A549 (cell line): ENCODE measurements at regions not wholly inside any gene's neighbourhood (a gene's known extent, or its start where the extent isn't known, plus 50 kb on each side); places are given as distances from the start of the nearest gene placed in this dataset.

Experiments
- ATAC-seq, 2 experiments: fragments of 200-7000 bp in 1 of 2; fragments of >200 bp in 1 of 2; cut with Nextera tagmentation in 1 of 2; cut with Tn5 transposase in 1 of 2; 3 replicates each; pipeline versions ENCODE4 v1.8.0 to v1.9.1; 2018 to 2020; ENCODE audit warnings: mild to moderate bottlenecking in 1 of 2, moderate library complexity in 1 of 2
- CTCF ChIA-PET: fragments of 300-600 bp; sonication (Branson Sonifier 250); formaldehyde crosslinking; extraction: SDS; loops from one replicate; lab custom pipeline; 2021; ENCODE audit warnings: antibody characterized with exemption, inconsistent platforms; lab: Yijun Ruan, JAX
- POLR2A ChIA-PET: fragments of 350-600 bp; formaldehyde crosslinking; extraction: SDS; loops from one replicate; lab custom pipeline; 2021; ENCODE audit warnings: antibody characterized with exemption, inconsistent platforms; lab: Yijun Ruan, JAX
- DNase-seq, 2 experiments: peaks; one replicate each; pipeline versions ENCODE4 v3.0.0 to v3.0.0-alpha.2; 2011 to 2016; ENCODE audit warnings: low read depth in 1 of 2, low spot score in 1 of 2
- FAIRE-seq: peaks from 2 replicates; lab custom pipeline; 2011; peaks lifted over from hg19 to GRCh38; lab: Jason Lieb, UNC
- H3K27ac ChIP-seq, 2 experiments: fragments of >200 bp; sonication (Bioruptor Twin); formaldehyde crosslinking; 3 replicates each; pipeline ENCODE4 v1.5.1; 2016 to 2017
- H3K4me1 ChIP-seq: fragments of >200 bp; sonication (Bioruptor Twin); formaldehyde crosslinking; 3 replicates; pipeline ENCODE4 v1.6.1; 2016
- H3K4me2 ChIP-seq: fragments of >200 bp; sonication (Bioruptor Twin); formaldehyde crosslinking; 3 replicates; pipeline ENCODE4 v1.6.1; 2016
- H3K4me3 ChIP-seq: fragments of >200 bp; sonication (Bioruptor Twin); formaldehyde crosslinking; 3 replicates; pipeline ENCODE4 v1.5.1; 2016
- H3K9me3 ChIP-seq: fragments of >200 bp; sonication (Bioruptor Twin); formaldehyde crosslinking; 3 replicates; pipeline ENCODE4 v1.6.1; 2016
- BCL3 ChIP-seq: fragments of >200 bp; sonication (Bioruptor Twin); formaldehyde crosslinking; IDR thresholded peaks from 3 replicates; pipeline ENCODE4 v1.6.1; 2016
- CBX2 ChIP-seq: fragments of 200-600 bp; sonication (generic); IDR thresholded peaks from 2 replicates; pipeline ENCODE4 v1.6.1; 2016; ENCODE audit warnings: low read depth, mild to moderate bottlenecking, borderline replicate concordance
- CEBPB ChIP-seq, 2 experiments: fragments of >200 bp in 1 of 2; sonication (Bioruptor Twin) in 1 of 2; formaldehyde crosslinking in 1 of 2; IDR thresholded peaks; 2 replicates each; pipeline ENCODE4 v1.6.1; 2012 to 2016
- CTCF ChIP-seq: fragments of >200 bp; sonication (Bioruptor Twin); formaldehyde crosslinking; IDR thresholded peaks from 3 replicates; pipeline ENCODE4 v1.5.1; 2016
- E2F6 ChIP-seq: IDR thresholded peaks from 2 replicates; pipeline ENCODE4 v1.6.1; 2012; ENCODE audit warnings: low read depth, borderline replicate concordance
- EHMT2 ChIP-seq: fragments of 200-600 bp; sonication (generic); IDR thresholded peaks from 2 replicates; pipeline ENCODE4 v1.6.1; 2016; ENCODE audit warnings: antibody characterized with exemption, low read depth, mild to moderate bottlenecking, moderate library complexity
- FOSB ChIP-seq: fragments of 250-450 bp; sonication (Bioruptor Pico); IDR thresholded peaks from 2 replicates; pipeline ENCODE4 v1.5.0; 2020; ENCODE audit warnings: mild to moderate bottlenecking, moderate library complexity
- HEYL ChIP-seq: fragments of 250-450 bp; sonication (Bioruptor Pico); IDR thresholded peaks from 2 replicates; pipeline ENCODE4 v1.8.0; 2021; ENCODE audit warnings: mild to moderate bottlenecking, moderate library complexity
- HOXA7 ChIP-seq: fragments of 250-450 bp; sonication (Bioruptor Pico); IDR thresholded peaks from 2 replicates; pipeline ENCODE4 v1.5.0; 2020; ENCODE audit warnings: mild to moderate bottlenecking, moderate library complexity
- HOXB13 ChIP-seq: fragments of 250-450 bp; sonication (Bioruptor Pico); IDR thresholded peaks from 2 replicates; pipeline ENCODE4 v1.5.0; 2020; ENCODE audit warnings: low read depth, mild to moderate bottlenecking, moderate library complexity
- HOXB5 ChIP-seq: fragments of 250-450 bp; sonication (Bioruptor Pico); IDR thresholded peaks from 2 replicates; pipeline ENCODE4 v1.5.0; 2020; ENCODE audit warnings: mild to moderate bottlenecking, moderate library complexity
- JUN ChIP-seq, 2 experiments: fragments of >200 bp; sonication (Bioruptor Twin); formaldehyde crosslinking; IDR thresholded peaks; 2 replicates in 1 of 2; 3 replicates in 1 of 2; pipeline ENCODE4 v1.6.1; 2016 to 2017
- JUNB ChIP-seq: fragments of >200 bp; sonication (Bioruptor Twin); formaldehyde crosslinking; IDR thresholded peaks from 2 replicates; pipeline ENCODE4 v1.6.1; 2016
- MAFK ChIP-seq: fragments of 450-650 bp; IDR thresholded peaks from 2 replicates; pipeline ENCODE4 v1.6.1; 2014; ENCODE audit not compliant: partially characterized antibody
- MAZ ChIP-seq: fragments of 150-350 bp; IDR thresholded peaks from 2 replicates; pipeline ENCODE4 v1.6.1; 2014; ENCODE audit warnings: antibody characterized with exemption, low read depth, low read length, borderline replicate concordance
- MYC ChIP-seq: IDR thresholded peaks from 2 replicates; pipeline ENCODE4 v1.6.1; 2012; ENCODE audit warnings: mild to moderate bottlenecking, inconsistent platforms, low read length, improper control_type of control experiment, borderline replicate concordance
- NPAS2 ChIP-seq: fragments of 250-450 bp; sonication (Bioruptor Pico); IDR thresholded peaks from 2 replicates; pipeline ENCODE4 v1.8.0; 2022; ENCODE audit warnings: mild to moderate bottlenecking, moderate library complexity, borderline replicate concordance
- NR3C1 ChIP-seq: fragments of >200 bp; sonication (Bioruptor Twin); formaldehyde crosslinking; IDR thresholded peaks from 3 replicates; pipeline ENCODE4 v1.6.1; 2017
- PBX3 ChIP-seq: IDR thresholded peaks from 2 replicates; pipeline ENCODE4 v1.6.1; 2012
- RARB ChIP-seq: fragments of 250-450 bp; sonication (Bioruptor Pico); IDR thresholded peaks from 2 replicates; pipeline ENCODE4 v1.8.0; 2021; ENCODE audit warnings: mild to moderate bottlenecking, moderate library complexity
- RCOR1 ChIP-seq: fragments of 150-350 bp; IDR thresholded peaks from 2 replicates; pipeline ENCODE4 v1.6.1; 2014; ENCODE audit warnings: antibody characterized with exemption, low read length, low read depth
- RNF2 ChIP-seq: fragments of 200-600 bp; sonication (generic); IDR thresholded peaks from 2 replicates; pipeline ENCODE4 v1.6.1; 2016; ENCODE audit warnings: low read depth, mild to moderate bottlenecking, antibody characterized with exemption, moderate library complexity, borderline replicate concordance
- SREBF2 ChIP-seq: fragments of 450-650 bp; IDR thresholded peaks from 2 replicates; pipeline ENCODE4 v1.6.1; 2014; ENCODE audit warnings: mild to moderate bottlenecking, moderate library complexity
- TP53 ChIP-seq: fragments of 250-450 bp; sonication (Bioruptor Pico); IDR thresholded peaks from 2 replicates; pipeline ENCODE4 v1.5.0; 2021; ENCODE audit warnings: mild to moderate bottlenecking, moderate library complexity
- ZC3H11A ChIP-seq: fragments of 450-650 bp; IDR thresholded peaks from 2 replicates; pipeline ENCODE4 v1.6.1; 2014; ENCODE audit warnings: antibody characterized with exemption, mild to moderate bottlenecking
- ZFP36 ChIP-seq: fragments of 450-650 bp; IDR thresholded peaks from 2 replicates; pipeline ENCODE4 v1.6.1; 2014; ENCODE audit warnings: borderline replicate concordance; ENCODE audit not compliant: partially characterized antibody
- ZSCAN20 ChIP-seq: fragments of 250-450 bp; sonication (Bioruptor Pico); IDR thresholded peaks from 2 replicates; pipeline ENCODE4 v1.8.0; 2022; ENCODE audit warnings: mild to moderate bottlenecking, moderate library complexity
- WGBS: methylation state at CpG from one replicate; pipeline ENCODE4 v1.1.6; 2017; ENCODE audit errors: missing lambda C conversion rate; 5-methylcytosine and 5-hydroxymethylcytosine counted together

GRCh38 chr10:110396284-110396651 lies 91.5 kb upstream of the SMNDC1 start:
- H3K4me1 ChIP-seq, result peaks cover 87% of the 10 kb centered on the region
- 92% methylated on average over 1 of the region's 1 CpG for WGBS
- no peaks in the 10 kb centered on the region for H3K9me3 ChIP-seq
- H3K27ac ChIP-seq, result peak overlapping the region; percentile 99
- TF ChIP-seq HOXA7 (CRISPR knock-in tag) (peak; percentile 79), MYC (no peak), NR3C1 (no peak), RNF2 (no peak), HEYL (CRISPR knock-in tag) (peak; percentile 44; the same call in 1 of the 2 replicates), JUN (IDR thresholded peaks at IDR 0.05) (no peak), JUNB (no peak), HOXB5 (CRISPR knock-in tag) (no peak; the same call in 1 of the 2 replicates), NPAS2 (CRISPR knock-in tag) (no peak), CBX2 (no peak), RCOR1 (no peak), CEBPB (IDR thresholded peaks at IDR 0.05) (no peak), PBX3 (no peak), ZFP36 (peak; percentile 5), MAZ (no peak), FOSB (CRISPR knock-in tag) (0 out of 2 replicates have a peak, but pooled peaks have one; percentile 56), EHMT2 (no peak), RARB (0 out of 2 replicates have a peak, but pooled peaks have one; percentile 37), SREBF2 (no peak), BCL3 (no peak), CTCF (no peak)
- DNase-seq (no peak), ATAC-seq (no peak), FAIRE-seq (no peak)
- CTCF ChIA-PET, result interaction anchor here (1.0 to 11.0 kb wide), 9 partner anchors 9 to 149 kb away, joined by 3 to 70 read pairs (median 4); no protein-coding TSS in a partner anchor
- POLR2A ChIA-PET, result interaction anchor here (0.8 to 1.0 kb wide), 2 partner anchors 102 to 522 kb away, joined by 3 read pairs; no protein-coding TSS in a partner anchor
- H3K4me3 ChIP-seq, result no peak overlapping the region
- H3K4me2 ChIP-seq, result peak overlapping the region; percentile 61

GRCh38 chr10:110397856-110398255 lies 93.1 kb upstream of the SMNDC1 start:
- H3K4me3 ChIP-seq, result no peak overlapping the region
- H3K4me1 ChIP-seq, result peaks cover 84% of the 10 kb centered on the region
- no peaks in the 10 kb centered on the region for H3K9me3 ChIP-seq
- H3K27ac ChIP-seq, result peak overlapping the region; percentile 99
- 72% methylated on average over 3 of the region's 3 CpGs for WGBS
- CTCF ChIA-PET, result interaction anchor here (0.8 to 11.0 kb wide), 7 partner anchors 11 to 62 kb away, joined by 3 to 70 read pairs (median 4); no protein-coding TSS in a partner anchor
- H3K4me2 ChIP-seq, result peak overlapping the region; percentile 92
- DNase-seq (no peak), ATAC-seq (no peak), FAIRE-seq (no peak)
- POLR2A ChIA-PET, result interaction anchor here (1.1 to 2.6 kb wide), 5 partner anchors 11 to 103 kb away, joined by 4 to 13 read pairs (median 8); no protein-coding TSS in a partner anchor
- TF ChIP-seq MAFK (no peak), ZC3H11A (no peak), TP53 (peak; percentile 41; the same call in 1 of the 2 replicates), HOXB13 (CRISPR knock-in tag) (peak; percentile 3; the same call in 1 of the 2 replicates), CBX2 (no peak), CEBPB (IDR thresholded peaks at IDR 0.05) (no peak), ZFP36 (peak; percentile 37), PBX3 (no peak), E2F6 (no peak), HOXB5 (CRISPR knock-in tag) (no peak), HOXA7 (CRISPR knock-in tag) (peak; percentile 19; the same call in 1 of the 2 replicates), ZSCAN20 (CRISPR knock-in tag) (0 out of 2 replicates have a peak, but pooled peaks have one; percentile 50)
